Panc1 (cell line): ENCODE measurements at regions not wholly inside any gene's neighbourhood (a gene's known extent, or its start where the extent isn't known, plus 50 kb on each side); places are given as distances from the start of the nearest gene placed in this dataset.

ENCODE experiments used
- ATAC-seq: fragments of 200-7000 bp; cut with Tn5 transposase; 2 replicates; pipeline ENCODE4 v1.9.1; 2020; ENCODE audit warnings: mild to moderate bottlenecking, moderate library complexity
- BruUV-seq: library from RNA; stranded (reverse); fragments of 400-500 nt; replicated peaks from 2 replicates; lab custom pipeline; 2021; lab: Mats Ljungman, UMichigan
- CTCF ChIA-PET: fragments of 300-600 bp; sonication (Branson Sonifier 250); formaldehyde crosslinking; loops from one replicate; lab custom pipeline; 2022; ENCODE audit warnings: antibody characterized with exemption; lab: Charles Lee
- POLR2A ChIA-PET: fragments of 300-600 bp; sonication (Branson Sonifier 250); formaldehyde crosslinking; loops from one replicate; lab custom pipeline; 2022; ENCODE audit warnings: antibody characterized with exemption; lab: Charles Lee
- DNase-seq: peaks from one replicate; pipeline ENCODE4 v3.0.0-alpha.2; 2010; ENCODE audit warnings: low read depth, low spot score
- H3K27ac ChIP-seq: 2 replicates; pipeline ENCODE4 v1.5.1; 2011; ENCODE audit warnings: mild to moderate bottlenecking, low read length, inconsistent platforms
- H3K27me3 ChIP-seq: fragments of 200-500 bp; sonication (Bioruptor generic); 2 replicates; pipeline ENCODE4 v1.6.0; 2014; ENCODE audit warnings: low read length, inconsistent platforms; ENCODE audit not compliant: control insufficient read depth, insufficient read depth
- H3K36me3 ChIP-seq: fragments of 200-500 bp; sonication (Bioruptor generic); 2 replicates; pipeline ENCODE4 v1.5.1; 2014; ENCODE audit warnings: inconsistent platforms, mild to moderate bottlenecking, low read length, moderate library complexity; ENCODE audit not compliant: control insufficient read depth, insufficient read depth
- H3K4me1 ChIP-seq: 2 replicates; pipeline ENCODE4 v1.5.1; 2011; ENCODE audit warnings: inconsistent platforms, mild to moderate bottlenecking, low read length, moderate library complexity; ENCODE audit not compliant: control insufficient read depth, insufficient read depth
- H3K4me3 ChIP-seq, 2 experiments: 2 replicates each; pipeline ENCODE4 v1.5.1; 2011 to 2012; ENCODE audit warnings: low read depth in 2 of 2, low read length in 2 of 2, mild to moderate bottlenecking in 2 of 2, inconsistent platforms in 1 of 2, moderate library complexity in 1 of 2
- H3K9me3 ChIP-seq: fragments of 200-500 bp; sonication (Bioruptor generic); 2 replicates; pipeline ENCODE4 v1.5.1; 2014; ENCODE audit warnings: low read depth, mild to moderate bottlenecking, inconsistent platforms, low read length, moderate library complexity; ENCODE audit not compliant: control insufficient read depth, insufficient read depth
- POLR2AphosphoS5 ChIP-seq: IDR thresholded peaks from 2 replicates; pipeline ENCODE4 v1.6.1; 2012; ENCODE audit warnings: mild to moderate bottlenecking, low read depth, low read length, moderate library complexity
- REST ChIP-seq, 2 experiments: IDR thresholded peaks; 2 replicates each; pipeline ENCODE4 v1.6.1; 2011 to 2012; ENCODE audit warnings: low read depth in 2 of 2, control low read depth in 1 of 2, low read length in 1 of 2, mild to moderate bottlenecking in 1 of 2, moderate library complexity in 1 of 2; ENCODE audit not compliant: insufficient read depth in 1 of 2
- SIN3A ChIP-seq: IDR thresholded peaks from 2 replicates; pipeline ENCODE4 v1.6.1; 2012; ENCODE audit warnings: low read depth, mild to moderate bottlenecking, low read length, moderate library complexity, borderline replicate concordance; ENCODE audit not compliant: insufficient read depth
- TCF7L2 ChIP-seq: IDR thresholded peaks from 2 replicates; pipeline ENCODE4 v1.6.1; 2011; ENCODE audit warnings: mild to moderate bottlenecking, low read depth, low read length, inconsistent platforms
- in situ Hi-C: cut with HindIII; loops from 2 replicates; pipeline ENCODE4 v1.10.0; 2016; ENCODE audit warnings: low sequenced_read_pairs, low pct_unique_long_range_greater_than_20kb
- intact Hi-C: fragments of 100-400 bp; cut with micrococcal nuclease; formaldehyde crosslinking; loops from one replicate; pipeline ENCODE4 v1.10.0; 2022; ENCODE audit not compliant: unreplicated experiment
- TF ChIP-seq, protein P1 (sequence below): fragments of 450-650 bp; IDR thresholded peaks from 2 replicates; pipeline ENCODE4 v1.5.1; 2017; ENCODE audit warnings: mild to moderate bottlenecking

DNA sequence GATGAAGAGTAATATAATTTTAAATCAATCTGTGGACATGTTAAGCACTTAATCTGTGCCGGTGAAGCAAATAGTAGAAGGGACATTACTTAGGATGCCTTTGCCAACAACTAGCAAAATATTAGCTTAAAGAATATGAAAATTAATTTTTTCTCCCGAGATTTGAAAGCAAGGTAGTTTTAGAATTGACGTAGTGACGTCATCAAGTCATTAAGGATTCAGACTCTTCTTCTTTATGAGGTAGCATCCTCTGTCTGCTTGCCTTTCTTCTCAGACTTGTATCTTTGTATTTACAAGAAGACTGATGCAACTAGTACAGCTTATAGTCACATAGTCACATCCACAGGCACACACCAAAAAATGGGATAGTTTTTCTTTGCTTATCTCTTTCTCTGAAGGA lies 374.4 kb downstream of the MMUT start:
- H3K9me3 ChIP-seq = no peaks in the 10 kb centered on the region
- H3K27ac ChIP-seq = no peak overlapping the region
- no peak for ATAC-seq
- H3K4me1 ChIP-seq = no peaks in the 10 kb centered on the region
- in situ Hi-C loops (no loop called here), intact Hi-C loops (no loop called here)
- H3K27me3 ChIP-seq = no peaks in the 10 kb centered on the region
- no peak for DNase-seq
- BruUV-seq = no TSS peak
- ChIA-PET POLR2A (no interaction called here), CTCF (no interaction called here)
- TF ChIP-seq, protein P1, sequence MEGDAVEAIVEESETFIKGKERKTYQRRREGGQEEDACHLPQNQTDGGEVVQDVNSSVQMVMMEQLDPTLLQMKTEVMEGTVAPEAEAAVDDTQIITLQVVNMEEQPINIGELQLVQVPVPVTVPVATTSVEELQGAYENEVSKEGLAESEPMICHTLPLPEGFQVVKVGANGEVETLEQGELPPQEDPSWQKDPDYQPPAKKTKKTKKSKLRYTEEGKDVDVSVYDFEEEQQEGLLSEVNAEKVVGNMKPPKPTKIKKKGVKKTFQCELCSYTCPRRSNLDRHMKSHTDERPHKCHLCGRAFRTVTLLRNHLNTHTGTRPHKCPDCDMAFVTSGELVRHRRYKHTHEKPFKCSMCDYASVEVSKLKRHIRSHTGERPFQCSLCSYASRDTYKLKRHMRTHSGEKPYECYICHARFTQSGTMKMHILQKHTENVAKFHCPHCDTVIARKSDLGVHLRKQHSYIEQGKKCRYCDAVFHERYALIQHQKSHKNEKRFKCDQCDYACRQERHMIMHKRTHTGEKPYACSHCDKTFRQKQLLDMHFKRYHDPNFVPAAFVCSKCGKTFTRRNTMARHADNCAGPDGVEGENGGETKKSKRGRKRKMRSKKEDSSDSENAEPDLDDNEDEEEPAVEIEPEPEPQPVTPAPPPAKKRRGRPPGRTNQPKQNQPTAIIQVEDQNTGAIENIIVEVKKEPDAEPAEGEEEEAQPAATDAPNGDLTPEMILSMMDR = no peak
- TF ChIP-seq POLR2AphosphoS5 (no peak), REST (IDR thresholded peaks at IDR 0.05; ENCODE audit: insufficient read depth in 1 of 2, low read depth in 2 of 2, low read length in 1 of 2) (no peak)
- H3K36me3 ChIP-seq = no peaks in the 10 kb centered on the region
- no peak overlapping the region for H3K4me3 ChIP-seq

GRCh38 chr6:49087369-49087768 lies 375.7 kb downstream of the MMUT start:
- ATAC-seq (no peak), DNase-seq (no peak)
- BruUV-seq = no TSS peak
- CTCF ChIA-PET = no interaction called here
- no peaks in the 10 kb centered on the region for H3K9me3 ChIP-seq
- POLR2A ChIA-PET = no interaction called here
- TF ChIP-seq SIN3A = no peak
- no peak for TF ChIP-seq REST (IDR thresholded peaks at IDR 0.05; ENCODE audit: insufficient read depth in 1 of 2, low read depth in 2 of 2, low read length in 1 of 2)
- no peak for TF ChIP-seq POLR2AphosphoS5
- TF ChIP-seq TCF7L2 = no peak
- TF ChIP-seq, protein P1 = no peak
- intact Hi-C loops (no loop called here), in situ Hi-C loops (no loop called here)
- no peaks in the 10 kb centered on the region for H3K27me3 ChIP-seq
- no peak overlapping the region for H3K4me3 ChIP-seq
- no peaks in the 10 kb centered on the region for H3K36me3 ChIP-seq
- no peaks in the 10 kb centered on the region for H3K4me1 ChIP-seq
- no peak overlapping the region for H3K27ac ChIP-seq
